ENCODE measurements at regions not wholly inside any gene's neighbourhood (a gene's known extent, or its start where the extent isn't known, plus 50 kb on each side); places are given as distances from the start of the nearest gene placed in this dataset.

DNA sequence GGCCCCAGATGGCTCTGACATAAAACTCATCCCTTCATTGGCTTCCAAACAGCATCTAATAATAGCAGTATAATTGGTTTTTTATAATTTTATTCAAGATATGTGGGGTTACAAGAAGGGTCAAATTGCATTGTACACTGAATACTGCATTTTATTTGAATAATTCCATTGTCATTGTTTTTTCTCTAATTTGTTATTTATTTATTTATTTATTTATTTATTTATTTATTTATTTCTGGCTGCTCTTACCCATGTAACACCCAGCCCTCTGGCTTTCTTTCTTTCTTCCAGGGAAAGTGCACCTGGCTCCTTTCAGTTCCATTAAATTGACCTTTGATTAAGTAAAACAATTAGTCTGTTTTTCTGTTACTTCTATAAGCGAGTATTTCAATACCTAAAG is 210.1 kb downstream of the CDH9 start:
- H3K36me3 ChIP-seq (ENCODE audit: insufficient read depth, low read length) = no peaks in the 10 kb centered on the region
- H3K79me2 ChIP-seq (ENCODE audit: control insufficient read depth, insufficient read depth, low read length, unreplicated experiment) = no peaks in the 10 kb centered on the region
- H3K4me3 ChIP-seq (ENCODE audit: low read depth, low read length) = no peak overlapping the region
- H3K27ac ChIP-seq (ENCODE audit: low read depth, low read length) = no peak overlapping the region
- H2AFZ ChIP-seq (ENCODE audit: low read length, unreplicated experiment) = no peak overlapping the region
- no peaks in the 10 kb centered on the region for H3K27me3 ChIP-seq (ENCODE audit: insufficient read depth, low read length)
- no peaks in the 10 kb centered on the region for H3K4me1 ChIP-seq (ENCODE audit: control insufficient read depth, insufficient read depth, low read length, unreplicated experiment)

DNA sequence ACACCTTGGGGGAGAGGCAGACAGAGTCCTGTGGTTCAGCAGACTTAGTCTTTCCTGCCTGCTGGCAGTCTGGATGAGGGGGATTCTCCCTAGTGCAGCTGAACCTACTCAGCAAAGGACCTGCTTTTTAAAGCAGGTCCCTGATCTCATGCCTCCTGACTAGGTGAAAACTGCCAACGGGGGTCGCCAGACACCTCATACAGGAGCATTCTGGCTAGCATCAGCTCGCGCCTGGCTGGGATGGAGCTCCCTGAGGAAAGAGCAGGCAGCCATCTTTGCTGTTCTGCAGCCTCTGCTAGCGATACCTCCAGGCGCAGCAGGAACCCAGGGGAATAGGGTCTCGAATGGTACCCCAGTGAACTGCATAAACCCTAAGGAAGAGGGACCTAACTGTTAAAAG is 225.2 kb downstream of the CDH9 start:
- Histone ChIP-seq H3K36me3 (ENCODE audit: insufficient read depth, low read length) (no peaks in the 10 kb centered on the region), H3K27ac (ENCODE audit: low read depth, low read length) (no peak overlapping the region), H2AFZ (ENCODE audit: low read length, unreplicated experiment) (no peak overlapping the region), H3K79me2 (ENCODE audit: control insufficient read depth, insufficient read depth, low read length, unreplicated experiment) (no peaks in the 10 kb centered on the region), H3K4me1 (ENCODE audit: control insufficient read depth, insufficient read depth, low read length, unreplicated experiment) (no peaks in the 10 kb centered on the region), H3K27me3 (ENCODE audit: insufficient read depth, low read length) (no peaks in the 10 kb centered on the region), H3K4me3 (ENCODE audit: low read depth, low read length) (no peak overlapping the region)

DNA sequence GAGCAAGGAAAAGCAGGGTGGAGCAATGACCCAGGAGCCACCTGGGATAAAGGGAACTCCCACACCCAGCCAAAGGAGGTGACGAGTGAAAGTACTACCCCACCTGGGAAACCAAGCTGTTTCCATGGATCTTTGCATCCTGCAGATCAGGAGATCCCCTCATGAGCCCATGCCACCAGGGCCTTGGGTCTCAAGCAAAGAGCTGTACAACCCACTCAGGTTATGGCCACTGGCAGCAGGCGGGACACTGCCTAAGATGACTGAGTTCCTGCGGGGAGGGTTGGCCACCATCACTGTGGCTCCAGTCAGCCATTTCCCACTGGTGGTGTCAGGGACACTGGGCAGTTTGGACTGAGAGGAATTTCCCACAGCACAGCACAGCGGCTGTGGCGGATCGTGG is 225.7 kb downstream of the CDH9 start:
- Histone ChIP-seq H3K4me1 (ENCODE audit: control insufficient read depth, insufficient read depth, low read length, unreplicated experiment) (no peaks in the 10 kb centered on the region), H3K27ac (ENCODE audit: low read depth, low read length) (no peak overlapping the region), H3K27me3 (ENCODE audit: insufficient read depth, low read length) (no peaks in the 10 kb centered on the region), H3K36me3 (ENCODE audit: insufficient read depth, low read length) (no peaks in the 10 kb centered on the region), H3K4me3 (ENCODE audit: low read depth, low read length) (no peak overlapping the region), H2AFZ (ENCODE audit: low read length, unreplicated experiment) (no peak overlapping the region), H3K79me2 (ENCODE audit: control insufficient read depth, insufficient read depth, low read length, unreplicated experiment) (no peaks in the 10 kb centered on the region)

DNA sequence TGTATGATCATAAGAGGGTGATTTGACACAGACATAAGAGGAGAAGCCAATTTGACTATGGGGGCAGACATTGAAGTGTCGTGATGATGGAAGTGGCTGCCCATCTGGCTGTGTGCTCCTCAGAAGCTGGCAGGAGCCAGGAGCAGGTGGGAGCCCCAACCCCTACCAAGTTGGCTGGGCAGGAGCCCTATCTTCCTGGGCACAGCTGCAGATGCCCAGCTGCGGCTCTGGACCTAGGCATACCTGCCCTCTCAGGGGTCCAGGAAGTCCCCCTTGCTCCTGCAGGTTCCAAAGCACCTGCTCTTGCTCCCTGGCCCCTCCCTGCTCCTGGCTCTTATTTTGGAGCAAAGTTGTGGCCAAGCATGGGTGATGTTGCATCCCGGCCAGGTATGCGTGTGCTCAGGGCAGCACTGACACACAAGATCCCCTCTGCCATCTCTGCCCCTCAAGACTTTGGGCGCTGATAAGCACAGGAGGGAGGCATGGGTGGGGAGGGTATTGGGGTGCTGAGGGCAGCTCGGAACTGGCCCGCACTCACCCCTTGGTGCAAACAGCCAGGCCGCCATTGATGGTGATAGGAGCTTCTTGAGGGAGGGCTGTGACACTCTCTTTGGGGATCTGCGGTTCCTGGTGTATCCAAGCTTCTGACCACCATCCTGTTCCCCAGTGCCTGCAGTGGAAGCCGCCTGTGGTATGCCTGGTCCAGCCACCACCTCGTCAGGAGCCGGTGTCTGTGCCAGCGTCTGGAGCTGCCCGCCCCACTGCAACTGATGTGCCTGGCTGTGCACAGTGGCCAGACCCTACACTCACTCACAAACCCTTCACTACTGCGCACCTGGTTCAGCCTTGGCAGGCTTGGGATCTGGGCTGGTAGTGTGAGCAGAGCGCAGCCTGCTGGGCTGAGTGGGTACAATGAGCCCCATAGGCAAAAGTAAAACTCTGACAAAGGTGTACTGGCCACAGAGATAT is 230.9 kb downstream of the CDH9 start:
- H2AFZ ChIP-seq (ENCODE audit: low read length, unreplicated experiment) = no peak overlapping the region
- H3K27ac ChIP-seq (ENCODE audit: low read depth, low read length) = no peak overlapping the region
- no peaks in the 10 kb centered on the region for H3K27me3 ChIP-seq (ENCODE audit: insufficient read depth, low read length)
- no peaks in the 10 kb centered on the region for H3K36me3 ChIP-seq (ENCODE audit: insufficient read depth, low read length)
- no peaks in the 10 kb centered on the region for H3K4me1 ChIP-seq (ENCODE audit: control insufficient read depth, insufficient read depth, low read length, unreplicated experiment)
- no peak overlapping the region for H3K4me3 ChIP-seq (ENCODE audit: low read depth, low read length)
- H3K79me2 ChIP-seq (ENCODE audit: control insufficient read depth, insufficient read depth, low read length, unreplicated experiment) = no peaks in the 10 kb centered on the region

DNA sequence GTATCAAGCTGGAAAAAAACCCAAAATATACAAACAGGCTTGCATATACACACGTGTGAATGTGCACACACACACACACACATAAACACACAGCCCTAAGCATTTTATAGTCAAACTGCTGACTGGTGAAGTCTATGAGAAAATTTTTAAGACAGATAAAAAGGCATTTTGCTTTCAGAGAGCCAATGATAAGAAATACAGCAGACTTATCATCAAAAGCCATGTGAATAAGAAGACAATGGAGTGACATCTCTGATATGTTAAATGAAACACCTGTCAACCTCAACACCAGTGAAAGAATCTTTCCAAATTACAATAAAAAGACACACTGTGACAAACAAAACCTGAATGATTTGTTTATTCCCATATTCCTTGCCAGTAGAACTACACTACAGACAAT is 233.3 kb downstream of the CDH9 start:
- Histone ChIP-seq H3K36me3 (ENCODE audit: insufficient read depth, low read length) (no peaks in the 10 kb centered on the region), H3K27ac (ENCODE audit: low read depth, low read length) (no peak overlapping the region), H3K27me3 (ENCODE audit: insufficient read depth, low read length) (no peaks in the 10 kb centered on the region), H3K4me3 (ENCODE audit: low read depth, low read length) (no peak overlapping the region), H3K4me1 (ENCODE audit: control insufficient read depth, insufficient read depth, low read length, unreplicated experiment) (no peaks in the 10 kb centered on the region), H3K79me2 (ENCODE audit: control insufficient read depth, insufficient read depth, low read length, unreplicated experiment) (no peaks in the 10 kb centered on the region), H2AFZ (ENCODE audit: low read length, unreplicated experiment) (no peak overlapping the region)

DNA sequence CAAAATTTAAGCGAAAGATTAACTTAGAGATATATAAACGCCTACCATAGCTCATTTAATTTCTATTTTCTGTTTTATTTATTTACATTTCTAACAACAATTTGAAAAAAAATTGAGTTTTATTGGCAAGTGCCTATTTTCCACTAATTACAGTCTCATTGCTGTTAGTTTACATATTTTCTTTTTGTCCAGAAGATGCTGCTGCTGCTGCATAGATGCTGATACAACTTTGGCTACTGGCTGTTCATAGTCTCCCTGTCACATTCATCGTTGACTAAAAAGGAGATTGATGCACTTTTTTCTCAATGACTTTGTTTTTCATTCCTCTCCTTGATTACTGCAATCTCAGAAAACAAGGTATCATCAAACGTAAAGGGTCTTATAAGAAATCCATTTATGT is 235.4 kb downstream of the CDH9 start:
- no peak overlapping the region for H3K27ac ChIP-seq (ENCODE audit: low read depth, low read length)
- H3K4me1 ChIP-seq (ENCODE audit: control insufficient read depth, insufficient read depth, low read length, unreplicated experiment) = no peaks in the 10 kb centered on the region
- H3K36me3 ChIP-seq (ENCODE audit: insufficient read depth, low read length) = no peaks in the 10 kb centered on the region
- H3K27me3 ChIP-seq (ENCODE audit: insufficient read depth, low read length) = no peaks in the 10 kb centered on the region
- H3K4me3 ChIP-seq (ENCODE audit: low read depth, low read length) = no peak overlapping the region
- no peak overlapping the region for H2AFZ ChIP-seq (ENCODE audit: low read length, unreplicated experiment)
- H3K79me2 ChIP-seq (ENCODE audit: control insufficient read depth, insufficient read depth, low read length, unreplicated experiment) = no peaks in the 10 kb centered on the region

DNA sequence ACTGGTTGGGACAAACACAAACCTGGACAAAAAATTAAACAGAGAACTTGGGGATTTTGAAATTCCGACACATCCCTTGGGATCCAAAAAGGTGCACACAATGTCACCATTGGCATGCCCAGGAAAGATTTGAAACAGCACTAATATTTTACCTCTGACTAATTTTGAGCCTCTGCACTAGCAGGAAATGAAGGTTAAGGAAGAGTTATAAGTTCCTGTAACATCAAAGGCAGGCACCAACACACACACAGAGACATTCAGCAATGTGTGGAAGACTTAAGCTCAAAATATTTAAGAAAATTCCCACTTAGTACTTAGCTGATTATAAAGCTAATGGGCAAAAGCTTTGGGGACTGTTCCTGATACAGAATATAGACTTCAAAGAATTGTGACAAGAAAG is 247.0 kb downstream of the CDH9 start:
- no peaks in the 10 kb centered on the region for H3K4me1 ChIP-seq (ENCODE audit: control insufficient read depth, insufficient read depth, low read length, unreplicated experiment)
- H3K36me3 ChIP-seq (ENCODE audit: insufficient read depth, low read length) = no peaks in the 10 kb centered on the region
- H3K4me3 ChIP-seq (ENCODE audit: low read depth, low read length) = no peak overlapping the region
- H2AFZ ChIP-seq (ENCODE audit: low read length, unreplicated experiment) = no peak overlapping the region
- H3K27me3 ChIP-seq (ENCODE audit: insufficient read depth, low read length) = no peaks in the 10 kb centered on the region
- H3K79me2 ChIP-seq (ENCODE audit: control insufficient read depth, insufficient read depth, low read length, unreplicated experiment) = no peaks in the 10 kb centered on the region
- no peak overlapping the region for H3K27ac ChIP-seq (ENCODE audit: low read depth, low read length)

DNA sequence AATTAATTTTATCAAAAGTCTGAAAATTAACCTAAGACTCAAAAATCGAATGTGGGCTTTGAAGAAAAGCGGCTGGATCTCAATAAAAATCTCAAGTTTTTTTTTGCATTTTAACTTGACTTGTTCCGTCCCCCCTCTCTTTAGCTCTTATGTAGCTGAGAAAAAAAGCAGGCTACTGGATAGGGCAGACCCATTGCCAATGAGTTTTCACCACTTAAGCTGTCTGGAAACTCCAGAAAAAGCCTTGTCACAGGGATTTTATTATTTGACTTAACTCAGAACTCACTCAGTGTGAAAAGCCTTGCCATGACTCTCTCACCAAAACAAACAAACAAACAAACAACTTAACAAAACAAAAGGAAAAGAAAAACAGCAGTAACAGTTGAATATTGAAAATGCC is 247.4 kb downstream of the CDH9 start:
- Histone ChIP-seq H3K36me3 (ENCODE audit: insufficient read depth, low read length) (no peaks in the 10 kb centered on the region), H3K27ac (ENCODE audit: low read depth, low read length) (no peak overlapping the region), H3K4me1 (ENCODE audit: control insufficient read depth, insufficient read depth, low read length, unreplicated experiment) (no peaks in the 10 kb centered on the region), H3K79me2 (ENCODE audit: control insufficient read depth, insufficient read depth, low read length, unreplicated experiment) (no peaks in the 10 kb centered on the region), H3K27me3 (ENCODE audit: insufficient read depth, low read length) (no peaks in the 10 kb centered on the region), H2AFZ (ENCODE audit: low read length, unreplicated experiment) (no peak overlapping the region), H3K4me3 (ENCODE audit: low read depth, low read length) (no peak overlapping the region)

DNA sequence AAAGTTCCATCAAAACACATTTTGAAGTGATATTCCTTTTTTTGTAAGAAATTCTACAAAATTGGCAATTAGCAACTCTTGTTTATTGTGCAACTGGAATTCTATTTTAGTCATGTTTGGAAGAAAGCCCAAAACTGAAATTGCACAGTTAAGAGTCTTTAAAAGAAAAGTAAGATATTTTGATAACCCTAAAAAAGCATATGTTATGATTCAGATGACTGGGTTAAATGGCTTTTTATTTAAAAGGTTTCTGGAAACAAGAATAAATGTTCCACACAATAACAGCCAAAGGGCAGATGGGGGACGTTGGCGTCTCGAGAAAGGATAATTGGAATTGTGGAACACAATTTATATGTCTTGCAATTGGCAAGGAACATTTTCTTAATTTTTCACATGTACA is 275.2 kb downstream of the CDH9 start:
- Histone ChIP-seq H3K27me3 (ENCODE audit: insufficient read depth, low read length) (no peaks in the 10 kb centered on the region), H3K4me1 (ENCODE audit: control insufficient read depth, insufficient read depth, low read length, unreplicated experiment) (no peaks in the 10 kb centered on the region), H3K27ac (ENCODE audit: low read depth, low read length) (no peak overlapping the region), H3K36me3 (ENCODE audit: insufficient read depth, low read length) (no peaks in the 10 kb centered on the region), H3K4me3 (ENCODE audit: low read depth, low read length) (no peak overlapping the region), H2AFZ (ENCODE audit: low read length, unreplicated experiment) (no peak overlapping the region), H3K79me2 (ENCODE audit: control insufficient read depth, insufficient read depth, low read length, unreplicated experiment) (no peaks in the 10 kb centered on the region)

DNA sequence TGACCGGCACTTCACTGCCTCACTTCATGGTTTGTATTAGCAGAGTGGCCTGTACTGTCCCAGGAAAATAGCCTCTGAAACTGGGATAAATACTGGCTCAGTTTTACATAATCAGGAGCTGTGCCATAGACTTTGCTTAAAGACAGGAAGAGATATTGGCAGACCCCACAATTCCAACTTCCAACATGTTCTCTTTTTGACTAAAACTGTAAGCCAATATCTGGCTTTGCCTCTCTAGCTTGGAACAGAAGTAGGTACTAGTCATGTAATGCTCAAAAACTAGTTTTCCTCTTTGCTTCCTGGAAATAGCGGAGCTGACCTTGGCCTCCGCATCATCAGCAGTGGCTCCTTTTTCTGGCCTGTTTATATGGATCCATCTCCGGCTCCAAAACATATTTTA is 276.9 kb downstream of the CDH9 start:
- Histone ChIP-seq H3K79me2 (ENCODE audit: control insufficient read depth, insufficient read depth, low read length, unreplicated experiment) (no peaks in the 10 kb centered on the region), H3K27me3 (ENCODE audit: insufficient read depth, low read length) (no peaks in the 10 kb centered on the region), H3K27ac (ENCODE audit: low read depth, low read length) (no peak overlapping the region), H3K36me3 (ENCODE audit: insufficient read depth, low read length) (no peaks in the 10 kb centered on the region), H2AFZ (ENCODE audit: low read length, unreplicated experiment) (no peak overlapping the region), H3K4me3 (ENCODE audit: low read depth, low read length) (no peak overlapping the region), H3K4me1 (ENCODE audit: control insufficient read depth, insufficient read depth, low read length, unreplicated experiment) (no peaks in the 10 kb centered on the region)

DNA sequence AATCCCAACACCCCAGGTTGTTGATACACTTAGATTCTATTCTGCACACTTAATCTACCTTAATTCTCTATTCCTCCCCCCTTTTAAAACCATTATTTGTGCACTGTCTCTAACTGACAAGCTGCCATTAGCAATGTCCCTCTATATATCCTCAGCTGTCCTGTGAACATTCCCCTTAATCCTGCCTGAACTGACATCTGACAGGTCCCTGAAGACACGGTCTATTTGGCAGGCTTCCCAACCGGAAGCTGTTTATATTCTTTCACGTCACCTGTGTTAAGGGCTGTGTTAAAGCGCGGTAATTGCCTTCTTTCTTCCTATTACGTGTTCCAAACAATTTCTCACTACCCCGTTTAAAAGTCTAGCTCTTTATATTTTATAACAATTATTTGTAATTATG is 277.3 kb downstream of the CDH9 start:
- H2AFZ ChIP-seq (ENCODE audit: low read length, unreplicated experiment) = no peak overlapping the region
- H3K27me3 ChIP-seq (ENCODE audit: insufficient read depth, low read length) = no peaks in the 10 kb centered on the region
- no peak overlapping the region for H3K4me3 ChIP-seq (ENCODE audit: low read depth, low read length)
- no peaks in the 10 kb centered on the region for H3K36me3 ChIP-seq (ENCODE audit: insufficient read depth, low read length)
- no peaks in the 10 kb centered on the region for H3K79me2 ChIP-seq (ENCODE audit: control insufficient read depth, insufficient read depth, low read length, unreplicated experiment)
- H3K27ac ChIP-seq (ENCODE audit: low read depth, low read length) = no peak overlapping the region
- no peaks in the 10 kb centered on the region for H3K4me1 ChIP-seq (ENCODE audit: control insufficient read depth, insufficient read depth, low read length, unreplicated experiment)
